ENCODE measurements at regions not wholly inside any gene's neighbourhood (a gene's known extent, or its start where the extent isn't known, plus 50 kb on each side); places are given as distances from the start of the nearest gene placed in this dataset.
"Not testable (repeated sequence)": the region's sequence is repeated elsewhere in the genome, so short reads cannot be mapped to it uniquely, and the experiment has no call there.

GRCh38 chr14:38556252-38556651 lies 300.4 kb upstream of the CLEC14A start:
- DNase-seq = peak; percentile 36

- DNase-seq = no peak
These were observed 298.1 kb upstream of the CLEC14A start for GRCh38 chr14:38554026-38554425.

- no peak for DNase-seq
These were observed 297.7 kb upstream of the CLEC14A start for GRCh38 chr14:38553586-38553985.

GRCh38 chr14:38549564-38549963 lies 293.7 kb upstream of the CLEC14A start:
- no peak for DNase-seq

GRCh38 chr14:38547961-38548490 lies 292.1 kb upstream of the CLEC14A start:
- DNase-seq = no peak

- no peak for DNase-seq
These were observed 291.1 kb upstream of the CLEC14A start for GRCh38 chr14:38546932-38547551.

GRCh38 chr14:38544776-38545175 lies 288.9 kb upstream of the CLEC14A start:
- DNase-seq = no peak

- DNase-seq = not testable (repeated sequence)
These were observed 288.0 kb upstream of the CLEC14A start for GRCh38 chr14:38543851-38544250.

- not testable (repeated sequence) for DNase-seq
These were observed 282.2 kb upstream of the CLEC14A start for GRCh38 chr14:38538053-38538452.

GRCh38 chr14:38536376-38537038 lies 280.6 kb upstream of the CLEC14A start:
- no peak for DNase-seq

GRCh38 chr14:38528582-38528981 lies 272.7 kb upstream of the CLEC14A start:
- no peak for DNase-seq

GRCh38 chr14:38527502-38527878 lies 271.6 kb upstream of the CLEC14A start:
- DNase-seq = no peak

GRCh38 chr14:38526826-38527501 lies 271.1 kb upstream of the CLEC14A start:
- no peak for DNase-seq

- DNase-seq = no peak
These were observed 269.0 kb upstream of the CLEC14A start for GRCh38 chr14:38524636-38525509.

- no peak for DNase-seq
These were observed 266.8 kb upstream of the CLEC14A start for GRCh38 chr14:38522724-38523123.

GRCh38 chr14:38521591-38521990 lies 265.7 kb upstream of the CLEC14A start:
- no peak for DNase-seq

- DNase-seq = no peak
These were observed 261.5 kb upstream of the CLEC14A start for GRCh38 chr14:38517426-38517825.

GRCh38 chr14:38512236-38512635 lies 256.3 kb upstream of the CLEC14A start:
- DNase-seq = no peak

GRCh38 chr14:38507299-38507698 lies 251.4 kb upstream of the CLEC14A start:
- no peak for DNase-seq

GRCh38 chr14:38505973-38506249 lies 250.0 kb upstream of the CLEC14A start:
- peak; percentile 60 for DNase-seq

- DNase-seq = peak; percentile 68
These were observed 249.5 kb upstream of the CLEC14A start for GRCh38 chr14:38505221-38505972.

GRCh38 chr14:38504175-38504574 lies 248.3 kb upstream of the CLEC14A start:
- DNase-seq = no peak

GRCh38 chr14:38502239-38502638 lies 246.3 kb upstream of the CLEC14A start:
- peak; percentile 3 for DNase-seq
